Common myeloid progenitor, CD34-positive (primary cell): ENCODE measurements at regions not wholly inside any gene's neighbourhood (a gene's known extent, or its start where the extent isn't known, plus 50 kb on each side); places are given as distances from the start of the nearest gene placed in this dataset.

Source experiments
- CTCF ChIA-PET: fragments of 350-600 bp; sonication (Branson Sonifier 250); formaldehyde crosslinking; loops from one replicate; lab custom pipeline; 2021; ENCODE audit warnings: antibody characterized with exemption; lab: Charles Lee
- POLR2A ChIA-PET: fragments of 350-600 bp; sonication (Branson Sonifier 250); formaldehyde crosslinking; loops from one replicate; lab custom pipeline; 2021; ENCODE audit warnings: antibody characterized with exemption; lab: Charles Lee
- DNase-seq, 3 donors: peaks; one replicate each; pipeline versions ENCODE4 v3.0.0 to v3.0.0-alpha.2; 2013
- H3K27ac ChIP-seq, 2 experiments: 1 replicate in 1 of 2; 2 replicates in 1 of 2; pipeline ENCODE4 v1.7.0; 2013; ENCODE audit warnings: inconsistent platforms in 2 of 2, low read length in 2 of 2, mild to moderate bottlenecking in 2 of 2, low read depth in 1 of 2, moderate library complexity in 1 of 2; ENCODE audit not compliant: severe bottlenecking in 2 of 2, insufficient read depth in 1 of 2, poor library complexity in 1 of 2
- H3K27me3 ChIP-seq, 5 experiments: replicated peaks in 2 of 5; 1 replicate in 3 of 5; 2 replicates in 2 of 5; pipeline versions ENCODE4 v1.6.1 to v1.7.0; 2013; ENCODE audit warnings: low read length in 4 of 5, mild to moderate bottlenecking in 2 of 5, moderate library complexity in 2 of 5, inconsistent platforms in 1 of 5; ENCODE audit not compliant: insufficient read depth in 5 of 5, control insufficient read depth in 4 of 5
- H3K36me3 ChIP-seq, 4 experiments: 1 replicate in 2 of 4; 2 replicates in 2 of 4; pipeline versions ENCODE4 v1.6.1 to v1.7.0; 2013; ENCODE audit warnings: low read length in 3 of 4, control low read depth in 1 of 4, mild to moderate bottlenecking in 1 of 4; ENCODE audit not compliant: control insufficient read depth in 4 of 4, insufficient read depth in 4 of 4
- H3K4me1 ChIP-seq, 4 experiments: 1 replicate in 3 of 4; 2 replicates in 1 of 4; pipeline versions ENCODE4 v1.6.1 to v1.7.1; 2013; ENCODE audit warnings: low read length in 3 of 4, mild to moderate bottlenecking in 3 of 4, control low read depth in 1 of 4, inconsistent platforms in 1 of 4, moderate library complexity in 1 of 4; ENCODE audit not compliant: control insufficient read depth in 4 of 4, insufficient read depth in 4 of 4; ENCODE audit errors: control extremely low read depth in 1 of 4
- H3K4me3 ChIP-seq, 7 experiments: 1 replicate in 4 of 7; 2 replicates in 3 of 7; pipeline versions ENCODE4 v1.5.1 to v1.7.0; 2013; ENCODE audit warnings: mild to moderate bottlenecking in 7 of 7, low read length in 6 of 7, moderate library complexity in 6 of 7, inconsistent platforms in 2 of 7, low read depth in 2 of 7, control low read depth in 1 of 7; ENCODE audit not compliant: insufficient read depth in 4 of 7, control insufficient read depth in 1 of 7; ENCODE audit errors: extremely low read depth in 1 of 7
- H3K9me3 ChIP-seq, 5 experiments: 1 replicate in 4 of 5; 2 replicates in 1 of 5; pipeline versions ENCODE4 v1.6.1 to v1.7.1; 2013; ENCODE audit warnings: low read length in 4 of 5, mild to moderate bottlenecking in 2 of 5, inconsistent platforms in 1 of 5, low read depth in 1 of 5, moderate library complexity in 1 of 5; ENCODE audit not compliant: control insufficient read depth in 4 of 5, insufficient read depth in 2 of 5; ENCODE audit errors: control extremely low read depth in 1 of 5
- WGBS: methylation state at CpG from one replicate; pipeline ENCODE4 v1.1.5; 2013; ENCODE audit not compliant: insufficient coverage; 5-methylcytosine and 5-hydroxymethylcytosine counted together

DNA sequence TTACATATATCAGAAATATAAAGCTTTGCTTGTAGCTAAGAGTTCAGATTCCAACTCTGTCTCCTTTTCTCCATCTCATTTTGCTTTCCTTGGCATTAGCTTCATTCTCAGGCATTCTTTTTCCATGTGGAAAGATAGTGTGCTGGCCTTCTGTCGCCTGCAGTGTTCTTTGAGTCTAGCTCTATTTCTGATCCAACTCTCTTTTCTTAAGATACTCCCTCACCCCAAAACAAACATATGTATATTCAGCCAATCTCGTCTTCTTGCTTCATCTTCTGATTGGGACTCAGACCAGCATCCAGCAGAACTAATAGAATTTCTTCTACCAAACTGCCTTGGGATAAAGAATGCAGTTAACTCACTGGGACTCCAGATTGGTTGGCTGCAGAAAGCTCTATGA lies 532.2 kb downstream of the MID1IP1 start:
- CTCF ChIA-PET, result interaction anchor here (1.0 kb wide), 1 partner anchor 1211 kb away, joined by 3 read pairs; no protein-coding TSS in a partner anchor
- Histone ChIP-seq H3K27me3 (peaks cover 0 to 3% (median 0%) of the 10 kb centered on the region in 5 experiments), H3K9me3 (no peaks in the 10 kb centered on the region), H3K27ac (no peak overlapping the region), H3K36me3 (no peaks in the 10 kb centered on the region), H3K4me3 (no peak overlapping the region), H3K4me1 (peaks cover 0 to 31% (median 10%) of the 10 kb centered on the region in 4 experiments)
- 77% methylated on average over 2 of the region's 2 CpGs for WGBS
- POLR2A ChIA-PET, result no interaction called here
- DNase-seq, result no peak

- 69% methylated on average over 4 of the region's 6 CpGs for WGBS
- Histone ChIP-seq H3K9me3 (no peaks in the 10 kb centered on the region), H3K36me3 (no peaks in the 10 kb centered on the region), H3K4me3 (no peak overlapping the region), H3K27me3 (peaks cover 0 to under 1% (median 0%) of the 10 kb centered on the region in 5 experiments), H3K27ac (no peak overlapping the region), H3K4me1 (peaks cover 0 to 30% (median 10%) of the 10 kb centered on the region in 4 experiments)
- DNase-seq, result peak in 2 of 3 donors; percentile 69 to 74
- ChIA-PET POLR2A (no interaction called here), CTCF (no interaction called here)
Measured at GRCh38 chrX:39335513-39336235, 534.4 kb downstream of the MID1IP1 start.

- Histone ChIP-seq H3K27me3 (no peaks in the 10 kb centered on the region), H3K36me3 (no peaks in the 10 kb centered on the region), H3K4me3 (no peak overlapping the region), H3K9me3 (no peaks in the 10 kb centered on the region), H3K27ac (no peak overlapping the region), H3K4me1 (peaks cover 0 to 22% (median 9%) of the 10 kb centered on the region in 4 experiments)
- ChIA-PET CTCF (interaction anchor here (1.1 kb wide), 1 partner anchor 94 kb away, joined by 3 read pairs; no protein-coding TSS in a partner anchor), POLR2A (no interaction called here)
- 16% methylated on average over 4 of the region's 5 CpGs for WGBS
- peak in 2 of 3 donors; percentile 2 to 31 for DNase-seq
Measured at GRCh38 chrX:39336671-39337311, 535.5 kb downstream of the MID1IP1 start.

DNA sequence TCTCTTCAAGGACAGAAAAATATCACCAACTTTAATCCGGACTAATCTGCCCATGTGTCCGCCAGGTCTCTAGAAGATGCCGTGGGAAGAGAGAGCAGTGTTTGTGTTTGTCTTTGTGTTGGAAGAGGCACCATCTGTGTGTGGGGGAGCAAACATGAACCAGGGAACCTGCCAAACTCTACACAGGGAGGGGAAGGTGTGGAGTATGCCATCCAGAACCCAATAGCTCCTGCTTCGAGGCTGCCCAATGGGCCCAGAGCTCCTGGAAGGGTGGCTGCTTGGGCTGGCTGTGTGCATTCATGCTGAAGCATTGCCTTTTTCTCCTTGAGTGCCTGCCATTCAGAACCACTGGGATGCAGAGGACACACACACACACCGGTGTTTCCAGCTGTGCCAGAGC lies 536.2 kb downstream of the MID1IP1 start:
- Histone ChIP-seq H3K4me1 (peaks cover 0 to 22% (median 9%) of the 10 kb centered on the region in 4 experiments), H3K4me3 (no peak overlapping the region), H3K9me3 (no peaks in the 10 kb centered on the region), H3K27me3 (no peaks in the 10 kb centered on the region), H3K27ac (no peak overlapping the region), H3K36me3 (no peaks in the 10 kb centered on the region)
- 95% methylated on average over 2 of the region's 5 CpGs for WGBS
- DNase-seq, result no peak
- ChIA-PET CTCF (interaction anchor here (1.1 kb wide), 1 partner anchor 95 kb away, joined by 3 read pairs; no protein-coding TSS in a partner anchor), POLR2A (no interaction called here)

GRCh38 chrX:39338583-39338982 lies 537.3 kb downstream of the MID1IP1 start:
- DNase-seq, result no peak
- POLR2A ChIA-PET, result no interaction called here
- H3K4me1 ChIP-seq, result peaks cover 0 to 22% (median 9%) of the 10 kb centered on the region in 4 experiments
- no peaks in the 10 kb centered on the region for H3K36me3 ChIP-seq
- H3K4me3 ChIP-seq, result no peak overlapping the region
- H3K27me3 ChIP-seq, result no peaks in the 10 kb centered on the region
- no peak overlapping the region for H3K27ac ChIP-seq
- WGBS, result no CpG with 5 or more reads among the region's 2 CpGs
- CTCF ChIA-PET, result no interaction called here
- H3K9me3 ChIP-seq, result no peaks in the 10 kb centered on the region

- no peaks in the 10 kb centered on the region for H3K36me3 ChIP-seq
- H3K4me3 ChIP-seq, result no peak overlapping the region
- H3K27ac ChIP-seq, result no peak overlapping the region
- H3K9me3 ChIP-seq, result no peaks in the 10 kb centered on the region
- 79% methylated on average over 3 of the region's 5 CpGs for WGBS
- CTCF ChIA-PET, result interaction anchor here (1.0 kb wide), 1 partner anchor 31 kb away, joined by 3 read pairs; no protein-coding TSS in a partner anchor
- DNase-seq, result no peak
- H3K4me1 ChIP-seq, result peaks cover 0 to 9% (median 0%) of the 10 kb centered on the region in 4 experiments
- POLR2A ChIA-PET, result no interaction called here
- no peaks in the 10 kb centered on the region for H3K27me3 ChIP-seq
Measured at GRCh38 chrX:39356119-39356807, 555.0 kb downstream of the MID1IP1 start.
